CD4-positive, alpha-beta T cell treated with Interleukin-6 at 100 ng/mL for 8 hours (primary cell): ENCODE measurements at regions not wholly inside any gene's neighbourhood (a gene's known extent, or its start where the extent isn't known, plus 50 kb on each side); places are given as distances from the start of the nearest gene placed in this dataset.

ENCODE experiments used
- DNase-seq: peaks from one replicate; pipeline ENCODE4 v3.0.0-alpha.2; 2020; ENCODE audit warnings: mixed read lengths, low spot score

GRCh38 chr4:58553679-58554078 is 1443.5 kb upstream of the IGFBP7 start:
- no peak for DNase-seq

- no peak for DNase-seq
These were observed 1442.8 kb upstream of the IGFBP7 start for GRCh38 chr4:58553031-58553430.

- DNase-seq = no peak
These were observed 1441.5 kb upstream of the IGFBP7 start for GRCh38 chr4:58551676-58552075.

GRCh38 chr4:58543465-58543864 is 1433.3 kb upstream of the IGFBP7 start:
- no peak for DNase-seq

GRCh38 chr4:58541926-58542325 is 1431.7 kb upstream of the IGFBP7 start:
- no peak for DNase-seq

GRCh38 chr4:58522765-58523382 is 1412.7 kb upstream of the IGFBP7 start:
- no peak for DNase-seq

- DNase-seq = no peak
These were observed 1405.0 kb upstream of the IGFBP7 start for GRCh38 chr4:58515226-58515625.

GRCh38 chr4:58514299-58514698 is 1404.1 kb upstream of the IGFBP7 start:
- no peak for DNase-seq

GRCh38 chr4:58510652-58511051 is 1400.5 kb upstream of the IGFBP7 start:
- no peak for DNase-seq

GRCh38 chr4:58507079-58507478 is 1396.9 kb upstream of the IGFBP7 start:
- DNase-seq = no peak

GRCh38 chr4:58502839-58503238 is 1392.7 kb upstream of the IGFBP7 start:
- DNase-seq = no peak

- no peak for DNase-seq
These were observed 1389.0 kb upstream of the IGFBP7 start for GRCh38 chr4:58499182-58499581.

GRCh38 chr4:58491620-58492019 is 1381.4 kb upstream of the IGFBP7 start:
- DNase-seq = no peak

GRCh38 chr4:58477950-58478349 is 1367.8 kb upstream of the IGFBP7 start:
- no peak for DNase-seq

GRCh38 chr4:58477513-58477912 is 1367.3 kb upstream of the IGFBP7 start:
- DNase-seq = no peak

GRCh38 chr4:58475097-58475496 is 1364.9 kb upstream of the IGFBP7 start:
- no peak for DNase-seq

GRCh38 chr4:58465031-58465430 is 1354.8 kb upstream of the IGFBP7 start:
- no peak for DNase-seq

- DNase-seq = no peak
These were observed 1346.7 kb upstream of the IGFBP7 start for GRCh38 chr4:58456727-58457384.

GRCh38 chr4:58453956-58454355 is 1343.8 kb upstream of the IGFBP7 start:
- DNase-seq = no peak

- no peak for DNase-seq
These were observed 1341.5 kb upstream of the IGFBP7 start for GRCh38 chr4:58451707-58452106.

GRCh38 chr4:58435871-58436270 is 1325.7 kb upstream of the IGFBP7 start:
- no peak for DNase-seq

GRCh38 chr4:58413849-58414248 is 1303.7 kb upstream of the IGFBP7 start:
- DNase-seq = no peak

- no peak for DNase-seq
These were observed 1301.7 kb upstream of the IGFBP7 start for GRCh38 chr4:58411904-58412303.

GRCh38 chr4:58406762-58407161 is 1296.6 kb upstream of the IGFBP7 start:
- no peak for DNase-seq
